ENCODE measurements at regions not wholly inside any gene's neighbourhood (a gene's known extent, or its start where the extent isn't known, plus 50 kb on each side); places are given as distances from the start of the nearest gene placed in this dataset.
"Not testable (repeated sequence)": the region's sequence is repeated elsewhere in the genome, so short reads cannot be mapped to it uniquely, and the experiment has no call there.

DNA sequence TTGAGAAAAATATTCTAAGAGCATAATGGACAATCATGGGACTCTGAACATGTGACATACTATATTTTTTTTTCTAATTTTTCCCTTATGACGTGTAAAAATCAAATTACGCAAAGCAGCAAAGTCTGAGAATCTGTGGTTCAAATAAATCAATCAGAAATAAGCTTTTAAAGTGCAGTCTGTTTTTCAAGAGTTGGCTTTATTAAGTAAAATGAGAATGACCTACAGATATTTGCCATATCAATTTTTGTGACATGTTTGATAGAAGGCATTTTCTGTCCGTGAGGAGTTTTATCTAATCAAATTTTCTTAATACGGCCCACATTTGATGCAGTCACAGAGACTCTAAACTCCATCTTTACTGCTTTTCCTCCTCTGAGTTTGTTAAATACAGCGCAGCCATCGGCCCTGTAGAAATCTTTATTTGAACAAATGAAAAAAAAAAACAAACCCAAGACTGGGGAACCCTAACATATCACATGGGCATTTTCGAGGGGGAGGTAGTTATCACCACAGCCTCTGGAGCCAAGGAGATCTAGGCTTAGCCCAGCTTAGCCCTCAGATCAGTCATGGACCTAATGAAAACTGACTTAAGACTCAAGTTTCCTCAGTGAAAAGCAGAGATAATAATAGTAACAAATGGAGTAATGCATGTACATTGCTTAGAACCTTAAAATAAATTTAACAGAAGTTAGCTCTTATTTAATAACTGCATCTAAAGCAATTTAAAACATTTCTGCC, 263.6 kb upstream of the C9orf72 start:
- DNase-seq = no peak
- Histone ChIP-seq H4K20me1 (ENCODE audit: insufficient read depth, low read length) (no peaks in the 10 kb centered on the region), H3K27me3 (replicated peaks; ENCODE audit: insufficient read depth, low read length) (no peaks in the 10 kb centered on the region), H3K4me1 (ENCODE audit: low read length) (no peaks in the 10 kb centered on the region), H3K79me2 (ENCODE audit: low read length) (no peaks in the 10 kb centered on the region), H2AFZ (ENCODE audit: low read length) (no peak overlapping the region), H3K9ac (ENCODE audit: low read length) (no peak overlapping the region), H3K4me2 (ENCODE audit: low read depth, low read length) (no peak overlapping the region), H3K27ac (ENCODE audit: low read length) (no peak overlapping the region), H3F3A (ENCODE audit: insufficient read depth, low read length) (no peaks in the 10 kb centered on the region), H3K9me3 (replicated peaks; ENCODE audit: insufficient read depth, low read length) (no peaks in the 10 kb centered on the region), H3K9me2 (replicated peaks; ENCODE audit: insufficient read depth, low read length) (no peaks in the 10 kb centered on the region), H3K4me3 (ENCODE audit: low read length) (no peak overlapping the region), H3K36me3 (replicated peaks; ENCODE audit: insufficient read depth, low read length) (no peaks in the 10 kb centered on the region)
- TF ChIP-seq EZH2phosphoT487 (IDR thresholded peaks at IDR 0.05; ENCODE audit: low read length) (no peak), CTCF (IDR thresholded peaks at IDR 0.05; ENCODE audit: low read length) (no peak), EZH2 (optimal IDR thresholded peaks at IDR 0.05; ENCODE audit: low read depth, low read length) (no peak)

GRCh38 chr9:27838876-27839275, 265.6 kb upstream of the C9orf72 start:
- H4K20me1 ChIP-seq (ENCODE audit: insufficient read depth, low read length) = no peaks in the 10 kb centered on the region
- no peaks in the 10 kb centered on the region for H3K27me3 ChIP-seq (replicated peaks; ENCODE audit: insufficient read depth, low read length)
- H3K4me2 ChIP-seq (ENCODE audit: low read depth, low read length) = no peak overlapping the region
- H3K4me3 ChIP-seq (ENCODE audit: low read length) = no peak overlapping the region
- no peak for DNase-seq
- H3K79me2 ChIP-seq (ENCODE audit: low read length) = no peaks in the 10 kb centered on the region
- H3F3A ChIP-seq (ENCODE audit: insufficient read depth, low read length) = no peaks in the 10 kb centered on the region
- H3K9ac ChIP-seq (ENCODE audit: low read length) = no peak overlapping the region
- H3K9me2 ChIP-seq (replicated peaks; ENCODE audit: insufficient read depth, low read length) = no peaks in the 10 kb centered on the region
- H3K27ac ChIP-seq (ENCODE audit: low read length) = no peak overlapping the region
- H2AFZ ChIP-seq (ENCODE audit: low read length) = no peak overlapping the region
- TF ChIP-seq EZH2phosphoT487 (IDR thresholded peaks at IDR 0.05; ENCODE audit: low read length) = no peak
- no peak for TF ChIP-seq EZH2 (optimal IDR thresholded peaks at IDR 0.05; ENCODE audit: low read depth, low read length)
- TF ChIP-seq CTCF (IDR thresholded peaks at IDR 0.05; ENCODE audit: low read length) = no peak
- no peaks in the 10 kb centered on the region for H3K36me3 ChIP-seq (replicated peaks; ENCODE audit: insufficient read depth, low read length)
- H3K4me1 ChIP-seq (ENCODE audit: low read length) = no peaks in the 10 kb centered on the region
- no peaks in the 10 kb centered on the region for H3K9me3 ChIP-seq (replicated peaks; ENCODE audit: insufficient read depth, low read length)

DNA sequence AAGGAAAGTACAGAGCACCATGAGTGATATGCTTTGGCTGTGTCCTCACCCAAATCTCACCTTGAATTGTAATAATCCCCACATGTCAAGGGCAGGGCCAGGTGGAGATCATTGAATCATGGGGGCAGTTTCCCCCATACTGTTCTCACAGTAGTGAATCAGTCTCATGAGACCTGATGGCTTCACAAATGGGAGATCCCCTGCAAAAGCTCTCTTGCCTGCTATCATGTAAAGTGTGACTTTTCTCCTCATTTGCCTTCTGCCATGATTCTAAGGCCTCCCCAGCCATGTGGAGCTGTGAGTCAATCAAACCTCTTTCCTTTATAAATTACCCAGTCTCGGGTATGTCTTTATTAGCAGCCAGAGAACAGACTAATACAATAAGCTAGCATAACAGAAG, 266.5 kb upstream of the C9orf72 start:
- not testable (repeated sequence) for H3K27ac ChIP-seq (ENCODE audit: low read length); H3K4me1 ChIP-seq (ENCODE audit: low read length); H3K4me2 ChIP-seq (ENCODE audit: low read depth, low read length); DNase-seq; H3K9me3 ChIP-seq (replicated peaks; ENCODE audit: insufficient read depth, low read length); H3K27me3 ChIP-seq (replicated peaks; ENCODE audit: insufficient read depth, low read length); H3K9ac ChIP-seq (ENCODE audit: low read length); H3K79me2 ChIP-seq (ENCODE audit: low read length); H3K9me2 ChIP-seq (replicated peaks; ENCODE audit: insufficient read depth, low read length); H4K20me1 ChIP-seq (ENCODE audit: insufficient read depth, low read length); H3F3A ChIP-seq (ENCODE audit: insufficient read depth, low read length); H3K4me3 ChIP-seq (ENCODE audit: low read length); H3K36me3 ChIP-seq (replicated peaks; ENCODE audit: insufficient read depth, low read length); H2AFZ ChIP-seq (ENCODE audit: low read length)

- Histone ChIP-seq H3K27me3 (replicated peaks; ENCODE audit: insufficient read depth, low read length) (no peaks in the 10 kb centered on the region), H3F3A (ENCODE audit: insufficient read depth, low read length) (no peaks in the 10 kb centered on the region), H3K4me1 (ENCODE audit: low read length) (no peaks in the 10 kb centered on the region), H4K20me1 (ENCODE audit: insufficient read depth, low read length) (no peaks in the 10 kb centered on the region), H3K36me3 (replicated peaks; ENCODE audit: insufficient read depth, low read length) (no peaks in the 10 kb centered on the region), H3K4me3 (ENCODE audit: low read length) (no peak overlapping the region), H3K4me2 (ENCODE audit: low read depth, low read length) (no peak overlapping the region), H3K79me2 (ENCODE audit: low read length) (no peaks in the 10 kb centered on the region), H3K9me2 (replicated peaks; ENCODE audit: insufficient read depth, low read length) (no peaks in the 10 kb centered on the region), H3K9ac (ENCODE audit: low read length) (no peak overlapping the region), H3K9me3 (replicated peaks; ENCODE audit: insufficient read depth, low read length) (no peaks in the 10 kb centered on the region), H3K27ac (ENCODE audit: low read length) (no peak overlapping the region), H2AFZ (ENCODE audit: low read length) (no peak overlapping the region)
- no peak for DNase-seq
- TF ChIP-seq EZH2 (optimal IDR thresholded peaks at IDR 0.05; ENCODE audit: low read depth, low read length) = no peak
- no peak for TF ChIP-seq EZH2phosphoT487 (IDR thresholded peaks at IDR 0.05; ENCODE audit: low read length)
- TF ChIP-seq CTCF (IDR thresholded peaks at IDR 0.05; ENCODE audit: low read length) = no peak
Observed at GRCh38 chr9:27844797-27845196, 271.5 kb upstream of the C9orf72 start.
